ENCODE measurements at regions not wholly inside any gene's neighbourhood (a gene's known extent, or its start where the extent isn't known, plus 50 kb on each side); places are given as distances from the start of the nearest gene placed in this dataset.

DNA sequence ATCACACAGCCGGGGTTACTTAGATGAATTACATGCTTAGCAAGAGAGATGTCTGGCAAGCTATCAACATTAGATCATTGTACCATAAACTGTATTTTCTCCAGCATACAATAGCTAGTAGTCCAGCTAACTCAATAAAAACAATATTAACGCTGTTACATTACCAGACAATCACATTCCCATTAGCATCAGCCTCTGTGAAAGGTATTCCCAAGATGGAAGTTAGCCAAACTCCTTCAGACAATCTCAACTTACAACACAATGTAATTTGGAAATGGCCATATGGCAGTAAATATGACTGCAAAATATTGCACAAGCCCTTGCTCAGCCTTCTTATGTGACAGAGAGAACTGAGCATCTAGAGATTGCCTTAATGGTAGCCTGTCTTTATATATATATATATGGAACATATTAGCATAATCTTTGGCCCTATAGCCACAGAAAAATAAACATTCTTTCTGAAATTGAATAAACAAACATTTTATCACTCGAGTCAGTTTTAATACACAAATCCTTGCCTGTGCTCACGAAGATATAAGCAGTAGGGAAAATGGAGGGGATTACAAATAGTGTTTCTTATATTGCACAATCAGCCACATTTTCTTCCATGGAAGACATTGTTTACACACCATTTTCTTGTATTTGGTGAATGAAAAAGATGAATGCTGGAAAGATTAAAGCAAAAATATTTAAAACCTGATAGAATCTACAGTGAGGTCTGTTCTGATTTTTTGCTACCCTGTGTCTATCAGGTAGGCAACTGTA, 1060.5 kb downstream of the DIAPH3 start:
- H3K27ac ChIP-seq (ENCODE audit: low read length), result no peak overlapping the region
- no peaks in the 10 kb centered on the region for H3K27me3 Mint-ChIP-seq (ENCODE audit: low read depth in 2 of 2)
- no peak overlapping the region for H3K4me3 ChIP-seq (ENCODE audit: low read length)
- no peak for DNase-seq
- no peaks in the 10 kb centered on the region for H3K36me3 Mint-ChIP-seq
- peaks cover 9% of the 10 kb centered on the region for H3K9me3 ChIP-seq (ENCODE audit: control insufficient read depth, insufficient read depth, low read length)
- no peaks in the 10 kb centered on the region for H3K4me1 ChIP-seq (ENCODE audit: control insufficient read depth, insufficient read depth, low read length)
- no peak for ATAC-seq
- no peak overlapping the region for H3K27ac Mint-ChIP-seq
- intact Hi-C loops (cut with micrococcal nuclease), result no loop called here
- H3K4me1 Mint-ChIP-seq, result no peaks in the 10 kb centered on the region
- H3K36me3 ChIP-seq (ENCODE audit: control insufficient read depth, insufficient read depth, low read length), result no peaks in the 10 kb centered on the region
- peaks cover 14% of the 10 kb centered on the region in 2 donors for H3K9me3 Mint-ChIP-seq
- no peaks in the 10 kb centered on the region for H3K27me3 ChIP-seq (ENCODE audit: control insufficient read depth, insufficient read depth, low read length)
- WGBS (ENCODE audit: insufficient coverage), result 74% methylated on average over 2 of the region's 4 CpGs
- TF ChIP-seq, protein P1, sequence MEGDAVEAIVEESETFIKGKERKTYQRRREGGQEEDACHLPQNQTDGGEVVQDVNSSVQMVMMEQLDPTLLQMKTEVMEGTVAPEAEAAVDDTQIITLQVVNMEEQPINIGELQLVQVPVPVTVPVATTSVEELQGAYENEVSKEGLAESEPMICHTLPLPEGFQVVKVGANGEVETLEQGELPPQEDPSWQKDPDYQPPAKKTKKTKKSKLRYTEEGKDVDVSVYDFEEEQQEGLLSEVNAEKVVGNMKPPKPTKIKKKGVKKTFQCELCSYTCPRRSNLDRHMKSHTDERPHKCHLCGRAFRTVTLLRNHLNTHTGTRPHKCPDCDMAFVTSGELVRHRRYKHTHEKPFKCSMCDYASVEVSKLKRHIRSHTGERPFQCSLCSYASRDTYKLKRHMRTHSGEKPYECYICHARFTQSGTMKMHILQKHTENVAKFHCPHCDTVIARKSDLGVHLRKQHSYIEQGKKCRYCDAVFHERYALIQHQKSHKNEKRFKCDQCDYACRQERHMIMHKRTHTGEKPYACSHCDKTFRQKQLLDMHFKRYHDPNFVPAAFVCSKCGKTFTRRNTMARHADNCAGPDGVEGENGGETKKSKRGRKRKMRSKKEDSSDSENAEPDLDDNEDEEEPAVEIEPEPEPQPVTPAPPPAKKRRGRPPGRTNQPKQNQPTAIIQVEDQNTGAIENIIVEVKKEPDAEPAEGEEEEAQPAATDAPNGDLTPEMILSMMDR (IDR thresholded peaks at IDR 0.05), result no peak
- H3K4me3 Mint-ChIP-seq, result no peak overlapping the region

DNA sequence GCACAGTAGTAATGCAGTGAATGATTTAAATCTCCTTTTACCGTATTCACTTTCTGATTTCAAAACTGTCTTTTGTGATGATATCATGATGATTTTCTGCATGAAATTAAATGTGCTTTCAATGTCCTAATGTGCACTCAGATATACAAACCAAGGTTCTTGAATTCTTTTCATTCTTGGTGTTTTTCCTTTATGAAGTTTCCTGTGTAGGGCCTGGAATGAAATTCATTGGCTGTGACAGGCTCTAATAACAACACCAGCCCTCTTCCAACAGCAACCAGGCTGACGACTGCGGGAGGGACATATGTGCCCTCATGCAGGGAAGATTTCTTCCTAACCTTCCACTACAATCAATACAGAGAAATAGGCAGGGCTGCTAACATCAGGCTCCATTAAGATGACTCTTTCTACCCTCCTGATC, 1052.0 kb downstream of the DIAPH3 start:
- H3K27ac Mint-ChIP-seq, result no peak overlapping the region

DNA sequence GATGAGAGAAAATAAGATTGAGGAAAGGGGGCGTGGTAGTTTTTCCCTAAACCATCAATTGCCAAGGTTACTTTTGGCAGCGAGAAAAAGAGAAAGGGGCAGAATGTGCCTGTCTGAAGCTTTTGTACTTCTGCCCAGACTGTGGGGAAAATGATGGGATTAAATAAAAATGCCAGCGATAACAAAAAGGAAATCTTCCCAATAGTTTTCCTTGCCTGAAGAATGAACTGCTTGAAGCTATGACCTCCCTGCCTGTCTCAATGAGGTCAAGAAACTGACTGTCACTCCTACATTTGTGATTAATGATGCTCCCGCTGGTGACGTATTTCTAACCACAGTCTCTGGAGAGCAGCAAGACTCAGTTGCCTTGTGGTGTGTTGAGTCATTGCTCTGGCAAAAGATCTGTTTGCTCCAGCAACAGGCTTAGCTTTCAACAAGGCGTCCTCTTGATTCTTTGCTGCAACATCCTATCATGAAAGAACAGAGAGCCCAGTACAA, 1051.5 kb downstream of the DIAPH3 start:
- H3K36me3 ChIP-seq (ENCODE audit: control insufficient read depth, insufficient read depth, low read length), result no peaks in the 10 kb centered on the region
- H3K4me3 Mint-ChIP-seq, result no peak overlapping the region
- ATAC-seq, result no peak
- H3K27ac ChIP-seq (ENCODE audit: low read length), result no peak overlapping the region
- intact Hi-C loops (cut with micrococcal nuclease), result no loop called here
- H3K36me3 Mint-ChIP-seq, result no peaks in the 10 kb centered on the region
- no peaks in the 10 kb centered on the region for H3K27me3 Mint-ChIP-seq (ENCODE audit: low read depth in 2 of 2)
- no peaks in the 10 kb centered on the region for H3K4me1 ChIP-seq (ENCODE audit: control insufficient read depth, insufficient read depth, low read length)
- H3K4me1 Mint-ChIP-seq, result no peaks in the 10 kb centered on the region
- no peak for DNase-seq
- no peak overlapping the region for H3K27ac Mint-ChIP-seq
- H3K9me3 ChIP-seq (ENCODE audit: control insufficient read depth, insufficient read depth, low read length), result no peaks in the 10 kb centered on the region
- no peak overlapping the region for H3K4me3 ChIP-seq (ENCODE audit: low read length)
- no peaks in the 10 kb centered on the region for H3K27me3 ChIP-seq (ENCODE audit: control insufficient read depth, insufficient read depth, low read length)
- peaks cover 7 to 11% of the 10 kb centered on the region in 2 donors for H3K9me3 Mint-ChIP-seq
- TF ChIP-seq, protein P1 (IDR thresholded peaks at IDR 0.05), result no peak
- WGBS (ENCODE audit: insufficient coverage), result 82% methylated on average over 6 of the region's 6 CpGs

More for the DNA sequence above, 1052.0 kb downstream of the DIAPH3 start:
- Histone ChIP-seq H3K9me3 (ENCODE audit: control insufficient read depth, insufficient read depth, low read length) (peaks cover under 1% of the 10 kb centered on the region), H3K27ac (ENCODE audit: low read length) (no peak overlapping the region), H3K4me1 (ENCODE audit: control insufficient read depth, insufficient read depth, low read length) (no peaks in the 10 kb centered on the region), H3K27me3 (ENCODE audit: control insufficient read depth, insufficient read depth, low read length) (no peaks in the 10 kb centered on the region), H3K4me3 (ENCODE audit: low read length) (no peak overlapping the region), H3K36me3 (ENCODE audit: control insufficient read depth, insufficient read depth, low read length) (no peaks in the 10 kb centered on the region)
- peaks cover 10 to 11% of the 10 kb centered on the region in 2 donors for H3K9me3 Mint-ChIP-seq
- no peaks in the 10 kb centered on the region for H3K4me1 Mint-ChIP-seq
- H3K36me3 Mint-ChIP-seq, result no peaks in the 10 kb centered on the region
- no peak for ATAC-seq
- TF ChIP-seq, protein P1 (IDR thresholded peaks at IDR 0.05), result no peak
- H3K4me3 Mint-ChIP-seq, result no peak overlapping the region
- DNase-seq, result no peak
- 65% methylated on average over 2 of the region's 3 CpGs for WGBS (ENCODE audit: insufficient coverage)
- no peaks in the 10 kb centered on the region for H3K27me3 Mint-ChIP-seq (ENCODE audit: low read depth in 2 of 2)
- intact Hi-C loops (cut with micrococcal nuclease), result no loop called here
